Kidney (tissue), 13 donors: ENCODE measurements at regions not wholly inside any gene's neighbourhood (a gene's known extent, or its start where the extent isn't known, plus 50 kb on each side); places are given as distances from the start of the nearest gene placed in this dataset.

ENCODE experiments used
- DNase-seq, 5 donors: peaks; one replicate each; pipeline ENCODE4 v3.0.0-alpha.2; 2013 to 2020
- FAIRE-seq: peaks from 2 replicates; lab custom pipeline; 2012; peaks lifted over from hg19 to GRCh38; lab: Jason Lieb, UNC
- H3K27ac ChIP-seq, 2 donors: one replicate each; pipeline ENCODE4 v1.7.0; 2013; ENCODE audit warnings: low read depth in 2 of 2, low read length in 2 of 2, inconsistent platforms in 1 of 2
- H3K27me3 ChIP-seq: one replicate; pipeline ENCODE4 v1.7.1; 2013; ENCODE audit warnings: low read length, inconsistent platforms; ENCODE audit not compliant: control insufficient read depth, insufficient read depth
- H3K36me3 ChIP-seq, 3 donors: one replicate each; pipeline versions ENCODE4 v1.7.0 to v1.7.1; 2013; ENCODE audit warnings: low read length in 3 of 3, control low read depth in 1 of 3, inconsistent platforms in 1 of 3; ENCODE audit not compliant: insufficient read depth in 3 of 3, control insufficient read depth in 2 of 3
- H3K4me1 ChIP-seq, 3 donors: one replicate each; pipeline versions ENCODE4 v1.7.0 to v1.7.1; 2013; ENCODE audit warnings: low read length in 3 of 3, inconsistent platforms in 1 of 3, low read depth in 1 of 3; ENCODE audit not compliant: control insufficient read depth in 2 of 3, insufficient read depth in 2 of 3
- H3K4me3 ChIP-seq, 3 donors: one replicate each; pipeline versions ENCODE4 v1.7.0 to v1.8.1; 2013; ENCODE audit warnings: low read length in 3 of 3, control low read depth in 1 of 3, inconsistent platforms in 1 of 3
- H3K9ac ChIP-seq, 3 donors: one replicate each; pipeline versions ENCODE4 v1.7.0 to v1.7.1; 2013; ENCODE audit warnings: low read length in 3 of 3, control low read depth in 1 of 3, inconsistent platforms in 1 of 3
- H3K9me3 ChIP-seq, 3 donors: one replicate each; pipeline versions ENCODE4 v1.7.0 to v1.7.1; 2013; ENCODE audit warnings: low read length in 3 of 3, control low read depth in 1 of 3, inconsistent platforms in 1 of 3; ENCODE audit not compliant: control insufficient read depth in 2 of 3, insufficient read depth in 1 of 3
- CTCF ChIP-seq: IDR thresholded peaks from 3 replicates; pipeline ENCODE4 v1.5.1; 2012; ENCODE audit warnings: mild to moderate bottlenecking, moderate library complexity, borderline replicate concordance; ENCODE audit not compliant: insufficient read depth; ENCODE audit errors: extremely low read depth
- intact Hi-C: fragments of 100-400 bp; cut with DNase I; formaldehyde crosslinking; loops from one replicate; pipeline ENCODE4 v1.11.1; 2022
- donor health status: control.
- donor health status: control.
- donor health status: control.
- donor health status: control.
- donor health status: control.
- donor health status: DM: yes; HTN: yes; CAD: no.
- donor health status: Normal renal cell carcinoma (clear cell type).

- no peak overlapping the region for H3K9ac ChIP-seq
- no peaks in the 10 kb centered on the region for H3K9me3 ChIP-seq
- intact Hi-C loops, result no loop called here
- H3K27ac ChIP-seq, result no peak overlapping the region
- no peaks in the 10 kb centered on the region for H3K27me3 ChIP-seq
- TF ChIP-seq CTCF, result no peak
- no peak for DNase-seq
- no peak overlapping the region for H3K4me3 ChIP-seq
- H3K36me3 ChIP-seq, result no peaks in the 10 kb centered on the region
- FAIRE-seq, result no peak
- no peaks in the 10 kb centered on the region for H3K4me1 ChIP-seq
These were observed 80.6 kb upstream of the SLC22A11 start for GRCh38 chr11:64475145-64475544.

- FAIRE-seq (no peak), DNase-seq (no peak)
- intact Hi-C loops, result no loop called here
- no peak overlapping the region for H3K27ac ChIP-seq
- no peak overlapping the region for H3K4me3 ChIP-seq
- no peak overlapping the region for H3K9ac ChIP-seq
- H3K9me3 ChIP-seq, result no peaks in the 10 kb centered on the region
- no peaks in the 10 kb centered on the region for H3K36me3 ChIP-seq
- H3K27me3 ChIP-seq, result no peaks in the 10 kb centered on the region
- TF ChIP-seq CTCF, result no peak
- H3K4me1 ChIP-seq, result no peaks in the 10 kb centered on the region
These were observed 78.9 kb upstream of the SLC22A11 start for GRCh38 chr11:64476881-64477280.

- intact Hi-C loops, result no loop called here
These were observed 78.1 kb upstream of the SLC22A11 start for GRCh38 chr11:64477675-64478074.

More at GRCh38 chr11:64477675-64478074, 78.1 kb upstream of the SLC22A11 start:
- Histone ChIP-seq H3K36me3 (no peaks in the 10 kb centered on the region), H3K9me3 (no peaks in the 10 kb centered on the region), H3K27ac (no peak overlapping the region), H3K4me1 (no peaks in the 10 kb centered on the region), H3K9ac (no peak overlapping the region), H3K4me3 (no peak overlapping the region), H3K27me3 (no peaks in the 10 kb centered on the region)
- DNase-seq (no peak), FAIRE-seq (no peak)
- no peak for TF ChIP-seq CTCF
